Muscle of back (tissue), 3 donors: ENCODE measurements at regions not wholly inside any gene's neighbourhood (a gene's known extent, or its start where the extent isn't known, plus 50 kb on each side); places are given as distances from the start of the nearest gene placed in this dataset.
"Not testable (repeated sequence)": the region's sequence is repeated elsewhere in the genome, so short reads cannot be mapped to it uniquely, and the experiment has no call there.

Experiments
- DNase-seq, 3 donors: peaks; one replicate each; pipeline versions ENCODE4 v3.0.0 to v3.0.0-alpha.2; 2013

DNA sequence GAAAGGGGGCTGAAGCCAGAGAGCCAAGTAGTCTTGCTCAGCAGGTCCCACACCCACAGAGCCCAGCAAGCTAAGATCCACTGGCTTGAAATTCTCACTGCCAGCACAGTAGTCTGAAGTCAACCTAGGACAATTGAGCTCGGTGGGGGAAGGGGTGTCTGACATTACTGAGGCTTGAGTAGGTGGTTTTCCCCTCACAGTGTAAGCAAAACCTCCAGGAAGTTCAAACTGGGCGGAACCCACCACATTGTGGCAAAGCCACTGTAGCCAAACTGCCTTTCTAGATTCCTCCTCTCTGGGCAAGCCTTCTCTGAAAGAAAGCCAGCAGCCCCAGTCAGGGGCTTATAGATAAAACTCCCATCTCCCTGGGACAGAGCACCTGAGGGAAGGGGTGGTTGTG is 630.9 kb upstream of the ITGA1 start:
- DNase-seq, result not testable (repeated sequence)

DNA sequence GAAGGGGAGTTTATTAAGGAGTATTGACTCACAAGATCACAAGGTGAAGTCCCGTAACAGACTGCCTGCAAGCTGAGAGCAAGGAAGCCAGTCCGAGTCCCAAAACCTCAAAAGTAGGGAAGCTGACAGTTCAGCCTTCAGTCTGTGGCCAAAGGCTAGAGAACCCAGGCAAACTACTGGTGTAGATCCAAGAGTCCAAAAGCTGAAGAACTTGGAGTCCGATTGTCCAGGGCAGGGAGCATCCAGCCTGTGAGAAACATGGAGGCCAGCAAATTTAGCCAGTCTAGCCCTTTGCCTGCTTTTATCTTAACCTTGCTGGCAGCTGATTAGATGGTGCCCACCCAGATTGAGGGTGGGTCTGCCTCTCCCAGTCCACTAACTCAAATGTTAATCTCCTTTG is 621.9 kb upstream of the ITGA1 start:
- not testable (repeated sequence) for DNase-seq

DNA sequence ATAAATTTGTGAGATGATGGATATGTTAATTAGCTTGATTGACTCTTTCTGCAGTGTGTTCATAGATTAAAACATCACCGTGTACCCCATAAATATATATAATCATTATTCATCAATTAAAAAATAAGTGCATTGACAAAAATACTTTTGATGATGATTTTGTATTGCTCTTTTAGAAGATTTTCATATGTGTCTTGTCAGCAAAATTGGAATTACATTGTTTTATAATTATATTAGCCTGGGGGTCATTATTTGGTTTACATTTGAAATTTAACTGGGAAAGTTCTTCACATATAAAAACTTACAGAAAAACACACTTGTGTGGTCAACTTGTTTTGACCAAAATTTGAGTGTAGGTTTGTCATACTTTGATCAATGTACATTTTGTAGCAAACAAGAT is 614.6 kb upstream of the ITGA1 start:
- no peak for DNase-seq

DNA sequence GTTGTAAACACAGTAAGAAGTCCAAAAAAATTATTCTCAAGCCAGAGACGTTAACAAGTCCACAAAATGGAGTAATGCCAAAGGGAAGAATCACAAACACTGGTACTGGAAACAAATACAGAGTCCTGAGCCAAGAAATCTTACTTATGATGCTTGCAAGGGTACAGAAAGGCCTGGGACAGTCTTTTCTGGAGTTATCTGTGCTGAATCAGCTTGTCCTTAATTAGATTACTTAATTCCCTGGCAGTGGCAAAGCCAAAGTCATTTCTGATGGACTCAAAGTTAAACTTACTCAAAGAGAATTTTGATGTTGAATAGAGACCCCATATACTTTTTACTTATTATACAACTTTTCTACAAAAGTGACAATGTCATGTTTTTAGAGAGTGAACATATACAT is 610.5 kb upstream of the ITGA1 start:
- DNase-seq, result no peak

DNA sequence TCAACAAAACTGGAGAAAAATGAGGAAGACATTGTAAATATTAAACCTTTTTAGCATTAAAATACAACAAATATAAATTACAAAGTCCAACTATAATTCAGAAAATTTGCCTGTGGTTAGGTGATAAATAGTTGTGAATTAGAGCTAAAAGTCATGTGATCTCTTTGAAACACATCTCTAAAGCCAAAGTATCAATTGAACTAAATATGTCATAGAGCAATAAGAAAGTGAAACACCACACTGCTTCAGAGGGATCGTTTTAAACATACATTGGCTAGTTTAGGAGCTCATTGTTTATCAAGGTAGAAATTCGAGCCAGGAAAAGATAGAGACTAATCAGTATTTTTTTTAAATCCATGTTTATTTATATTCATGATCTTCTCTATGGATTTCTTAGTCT is 606.3 kb upstream of the ITGA1 start:
- DNase-seq, result no peak

DNA sequence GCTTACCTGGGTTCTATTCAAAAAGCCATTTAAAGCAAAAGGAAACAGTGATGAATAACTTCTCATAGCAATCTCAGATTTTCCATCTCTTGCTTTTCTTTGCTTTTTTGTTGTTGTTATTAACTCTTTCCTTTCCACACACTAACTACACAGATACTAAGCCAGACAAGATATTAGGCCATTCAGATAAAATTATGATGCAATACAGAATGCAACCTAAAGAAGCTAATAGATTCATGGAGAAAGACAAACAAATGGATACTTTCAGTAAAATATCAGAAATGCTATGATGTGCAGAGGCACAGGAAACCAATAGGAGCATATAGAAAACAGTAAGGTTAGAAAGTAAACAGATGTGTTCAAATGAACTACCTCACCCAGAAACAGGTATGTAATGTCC is 597.0 kb upstream of the ITGA1 start:
- DNase-seq, result no peak

DNA sequence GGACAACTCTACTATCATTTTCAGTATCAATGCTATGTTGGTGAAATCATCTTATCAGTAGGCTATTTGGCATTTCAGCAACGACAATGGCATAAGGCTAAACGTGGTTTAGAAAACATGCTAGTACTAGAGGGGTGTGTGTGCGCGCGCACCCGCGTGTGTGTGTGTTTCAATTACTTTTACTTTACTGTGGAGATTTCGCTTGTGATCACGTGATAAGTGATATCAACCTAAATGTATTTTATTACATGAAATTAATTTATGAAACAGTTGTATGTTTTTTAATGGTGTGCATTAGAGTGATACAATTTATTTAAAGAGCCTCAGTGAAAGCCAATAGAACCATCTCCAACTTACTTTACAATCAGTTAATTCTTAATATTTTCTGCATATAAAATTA is 587.9 kb upstream of the ITGA1 start:
- DNase-seq, result no peak

DNA sequence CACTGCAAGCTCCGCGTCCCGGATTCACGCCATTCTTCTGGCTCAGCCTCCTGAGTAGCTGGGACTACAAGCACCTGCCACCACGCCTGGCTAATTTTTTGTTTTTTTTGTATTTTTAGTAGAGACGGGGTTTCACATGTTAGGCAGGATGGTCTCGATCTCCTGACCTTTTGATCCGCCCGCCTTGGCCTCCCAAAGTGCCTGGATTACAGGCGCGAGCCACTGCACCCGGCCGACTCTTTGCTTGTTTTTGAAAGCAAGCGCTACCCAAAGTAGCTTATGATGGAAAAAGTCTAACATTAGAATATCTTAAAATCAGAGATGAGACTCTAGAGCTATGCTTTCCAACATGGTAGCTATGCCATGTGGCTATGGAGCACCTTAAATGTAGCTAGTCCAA is 585.5 kb upstream of the ITGA1 start:
- DNase-seq, result no peak

DNA sequence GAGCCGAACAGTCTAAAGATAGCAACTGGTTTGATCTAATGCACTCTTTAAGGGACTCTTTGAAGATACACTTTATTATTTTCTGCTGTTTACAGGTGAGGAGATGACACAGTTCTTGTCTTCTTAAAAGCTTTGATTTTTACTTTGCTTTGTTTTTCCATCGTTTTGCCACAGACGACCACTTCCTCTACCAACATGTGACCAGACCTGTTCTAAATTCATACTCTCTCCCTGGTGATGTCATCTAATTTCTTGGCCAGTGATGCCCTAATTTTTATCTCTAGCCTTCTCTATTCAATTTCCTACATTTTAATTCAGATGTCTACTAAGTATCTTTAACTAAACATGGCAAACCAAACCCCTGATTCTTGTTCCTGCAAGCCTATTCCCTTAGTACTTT is 583.4 kb upstream of the ITGA1 start:
- no peak for DNase-seq
